ENCODE measurements at regions not wholly inside any gene's neighbourhood (a gene's known extent, or its start where the extent isn't known, plus 50 kb on each side); places are given as distances from the start of the nearest gene placed in this dataset.

DNA sequence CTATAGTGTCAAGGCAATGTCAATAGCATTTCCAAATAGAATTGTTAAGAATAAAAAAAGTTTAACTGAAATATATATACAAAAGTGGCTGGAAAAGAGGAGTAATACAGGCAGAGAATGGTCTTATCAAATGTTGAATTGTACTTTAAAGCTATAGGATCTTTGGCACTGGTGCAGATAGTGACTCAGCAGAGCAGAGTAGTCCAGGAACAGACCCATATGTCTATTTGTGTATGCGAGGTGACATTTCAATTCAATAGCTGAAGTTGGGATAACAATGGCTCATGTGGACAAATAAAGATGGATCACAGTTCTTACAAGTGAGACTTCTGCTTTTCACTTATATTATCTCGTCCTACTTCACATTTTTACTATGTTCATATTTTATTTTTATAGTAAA is 543.0 kb upstream of the B3GALT2 start:
- Histone ChIP-seq H3K36me3 (ENCODE audit: control insufficient read depth, insufficient read depth, low read length) (no peaks in the 10 kb centered on the region), H3K4me1 (no peaks in the 10 kb centered on the region), H3K9me3 (no peaks in the 10 kb centered on the region), H3K27me3 (replicated peaks; ENCODE audit: control insufficient read depth, insufficient read depth, low read length) (no peaks in the 10 kb centered on the region), H3K4me3 (ENCODE audit: low read depth, low read length) (no peak overlapping the region)
- intact Hi-C loops (cut with micrococcal nuclease; ENCODE audit: unreplicated experiment): no loop called here
- DNase-seq: no peak
- H3K27me3 Mint-ChIP-seq (ENCODE audit: insufficient read depth, unreplicated experiment): peaks cover 5% of the 10 kb centered on the region
- no peak overlapping the region for H3K4me3 Mint-ChIP-seq (ENCODE audit: unreplicated experiment)
- CTCF ChIA-PET: no interaction called here
- POLR2A ChIA-PET: no interaction called here
- no peak overlapping the region for H3K27ac Mint-ChIP-seq (ENCODE audit: unreplicated experiment)
- no TSS peak for BruUV-seq (replicated peaks)
- TF ChIP-seq, protein P1, sequence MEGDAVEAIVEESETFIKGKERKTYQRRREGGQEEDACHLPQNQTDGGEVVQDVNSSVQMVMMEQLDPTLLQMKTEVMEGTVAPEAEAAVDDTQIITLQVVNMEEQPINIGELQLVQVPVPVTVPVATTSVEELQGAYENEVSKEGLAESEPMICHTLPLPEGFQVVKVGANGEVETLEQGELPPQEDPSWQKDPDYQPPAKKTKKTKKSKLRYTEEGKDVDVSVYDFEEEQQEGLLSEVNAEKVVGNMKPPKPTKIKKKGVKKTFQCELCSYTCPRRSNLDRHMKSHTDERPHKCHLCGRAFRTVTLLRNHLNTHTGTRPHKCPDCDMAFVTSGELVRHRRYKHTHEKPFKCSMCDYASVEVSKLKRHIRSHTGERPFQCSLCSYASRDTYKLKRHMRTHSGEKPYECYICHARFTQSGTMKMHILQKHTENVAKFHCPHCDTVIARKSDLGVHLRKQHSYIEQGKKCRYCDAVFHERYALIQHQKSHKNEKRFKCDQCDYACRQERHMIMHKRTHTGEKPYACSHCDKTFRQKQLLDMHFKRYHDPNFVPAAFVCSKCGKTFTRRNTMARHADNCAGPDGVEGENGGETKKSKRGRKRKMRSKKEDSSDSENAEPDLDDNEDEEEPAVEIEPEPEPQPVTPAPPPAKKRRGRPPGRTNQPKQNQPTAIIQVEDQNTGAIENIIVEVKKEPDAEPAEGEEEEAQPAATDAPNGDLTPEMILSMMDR (IDR thresholded peaks at IDR 0.05; ENCODE audit: insufficient read depth in 1 of 2, low read depth in 1 of 2, low read length in 1 of 2, severe bottlenecking in 1 of 2, unreplicated experiment in 1 of 2): no peak
- H3K36me3 Mint-ChIP-seq (ENCODE audit: insufficient read depth, unreplicated experiment): no peaks in the 10 kb centered on the region
- H3K4me1 Mint-ChIP-seq (ENCODE audit: low read depth, unreplicated experiment): no peaks in the 10 kb centered on the region
- no peaks in the 10 kb centered on the region for H3K9me3 Mint-ChIP-seq (ENCODE audit: unreplicated experiment)

DNA sequence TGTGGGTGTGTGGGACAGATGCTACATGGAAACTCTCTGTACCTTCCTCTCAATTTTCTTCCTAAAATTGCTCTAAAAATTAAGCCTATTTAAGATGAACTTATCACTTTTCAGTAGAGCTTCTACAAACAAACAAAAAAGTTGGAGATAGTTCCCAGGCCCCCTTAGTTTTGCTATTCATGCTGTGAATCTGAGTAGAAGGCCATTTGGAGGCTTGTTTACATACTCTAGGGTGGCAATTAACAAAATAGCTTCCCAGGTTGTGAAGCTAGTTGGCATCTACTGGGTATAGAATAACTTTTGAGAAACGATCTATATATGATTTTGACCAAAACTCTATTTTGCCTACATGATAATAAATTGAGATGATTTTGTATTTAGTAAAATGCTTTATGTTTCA is 541.4 kb upstream of the B3GALT2 start:
- Histone ChIP-seq H3K36me3 (ENCODE audit: control insufficient read depth, insufficient read depth, low read length) (no peaks in the 10 kb centered on the region), H3K9me3 (no peaks in the 10 kb centered on the region), H3K4me1 (no peaks in the 10 kb centered on the region), H3K27me3 (replicated peaks; ENCODE audit: control insufficient read depth, insufficient read depth, low read length) (no peaks in the 10 kb centered on the region), H3K4me3 (ENCODE audit: low read depth, low read length) (no peak overlapping the region)
- peaks cover 5% of the 10 kb centered on the region for H3K27me3 Mint-ChIP-seq (ENCODE audit: insufficient read depth, unreplicated experiment)
- DNase-seq: no peak
- H3K4me1 Mint-ChIP-seq (ENCODE audit: low read depth, unreplicated experiment): no peaks in the 10 kb centered on the region
- no TSS peak for BruUV-seq (replicated peaks)
- H3K4me3 Mint-ChIP-seq (ENCODE audit: unreplicated experiment): no peak overlapping the region
- TF ChIP-seq, protein P1 (IDR thresholded peaks at IDR 0.05; ENCODE audit: insufficient read depth in 1 of 2, low read depth in 1 of 2, low read length in 1 of 2, severe bottlenecking in 1 of 2, unreplicated experiment in 1 of 2): no peak
- POLR2A ChIA-PET: no interaction called here
- no peaks in the 10 kb centered on the region for H3K9me3 Mint-ChIP-seq (ENCODE audit: unreplicated experiment)
- no peaks in the 10 kb centered on the region for H3K36me3 Mint-ChIP-seq (ENCODE audit: insufficient read depth, unreplicated experiment)
- intact Hi-C loops (cut with micrococcal nuclease; ENCODE audit: unreplicated experiment): no loop called here
- no peak overlapping the region for H3K27ac Mint-ChIP-seq (ENCODE audit: unreplicated experiment)
- CTCF ChIA-PET: no interaction called here

DNA sequence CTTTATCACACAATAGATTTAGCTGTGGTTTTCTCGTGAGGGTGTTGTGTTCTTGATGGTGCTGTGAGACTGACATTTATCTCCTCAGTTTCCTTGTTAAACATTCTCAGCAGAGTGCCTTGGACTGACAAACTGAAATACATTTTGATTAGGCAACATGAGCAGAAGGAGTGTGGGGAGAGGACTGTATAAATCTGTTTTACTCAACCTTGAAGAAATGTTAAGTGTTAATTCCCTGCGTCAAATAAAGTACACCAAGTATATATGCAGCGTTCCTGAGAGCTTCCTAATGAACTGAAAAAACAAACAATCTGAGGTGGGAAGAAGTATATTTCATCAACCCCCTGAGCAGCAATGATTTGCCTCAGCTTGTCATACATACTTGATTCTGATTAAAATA is 540.3 kb upstream of the B3GALT2 start:
- intact Hi-C loops (cut with micrococcal nuclease; ENCODE audit: unreplicated experiment): no loop called here
- H3K27me3 Mint-ChIP-seq (ENCODE audit: insufficient read depth, unreplicated experiment): peaks cover 5% of the 10 kb centered on the region
- TF ChIP-seq, protein P1 (IDR thresholded peaks at IDR 0.05; ENCODE audit: insufficient read depth in 1 of 2, low read depth in 1 of 2, low read length in 1 of 2, severe bottlenecking in 1 of 2, unreplicated experiment in 1 of 2): no peak

More for the DNA sequence above, 540.3 kb upstream of the B3GALT2 start:
- Mint-ChIP-seq H3K36me3 (ENCODE audit: insufficient read depth, unreplicated experiment) (no peaks in the 10 kb centered on the region), H3K9me3 (ENCODE audit: unreplicated experiment) (no peaks in the 10 kb centered on the region), H3K4me1 (ENCODE audit: low read depth, unreplicated experiment) (no peaks in the 10 kb centered on the region), H3K4me3 (ENCODE audit: unreplicated experiment) (no peak overlapping the region), H3K27ac (ENCODE audit: unreplicated experiment) (no peak overlapping the region)
- BruUV-seq (replicated peaks): no TSS peak
- POLR2A ChIA-PET: no interaction called here
- CTCF ChIA-PET: no interaction called here
- H3K9me3 ChIP-seq: no peaks in the 10 kb centered on the region
- H3K4me3 ChIP-seq (ENCODE audit: low read depth, low read length): no peak overlapping the region
- DNase-seq: no peak
- no peaks in the 10 kb centered on the region for H3K4me1 ChIP-seq
- H3K27me3 ChIP-seq (replicated peaks; ENCODE audit: control insufficient read depth, insufficient read depth, low read length): no peaks in the 10 kb centered on the region
- H3K36me3 ChIP-seq (ENCODE audit: control insufficient read depth, insufficient read depth, low read length): no peaks in the 10 kb centered on the region
